ENCODE measurements at regions not wholly inside any gene's neighbourhood (a gene's known extent, or its start where the extent isn't known, plus 50 kb on each side); places are given as distances from the start of the nearest gene placed in this dataset.

GRCh38 chr6:122161136-122161535, 238.3 kb upstream of the HSF2 start:
- TF ChIP-seq CTCF (conservative IDR thresholded peaks at IDR 0.05; ENCODE audit: low read depth, low read length) (no peak), EZH2 (IDR thresholded peaks at IDR 0.05; ENCODE audit: low read length, unreplicated experiment) (no peak)

All from PC-3 (cell line).